ENCODE measurements at regions not wholly inside any gene's neighbourhood (a gene's known extent, or its start where the extent isn't known, plus 50 kb on each side); places are given as distances from the start of the nearest gene placed in this dataset.

DNA sequence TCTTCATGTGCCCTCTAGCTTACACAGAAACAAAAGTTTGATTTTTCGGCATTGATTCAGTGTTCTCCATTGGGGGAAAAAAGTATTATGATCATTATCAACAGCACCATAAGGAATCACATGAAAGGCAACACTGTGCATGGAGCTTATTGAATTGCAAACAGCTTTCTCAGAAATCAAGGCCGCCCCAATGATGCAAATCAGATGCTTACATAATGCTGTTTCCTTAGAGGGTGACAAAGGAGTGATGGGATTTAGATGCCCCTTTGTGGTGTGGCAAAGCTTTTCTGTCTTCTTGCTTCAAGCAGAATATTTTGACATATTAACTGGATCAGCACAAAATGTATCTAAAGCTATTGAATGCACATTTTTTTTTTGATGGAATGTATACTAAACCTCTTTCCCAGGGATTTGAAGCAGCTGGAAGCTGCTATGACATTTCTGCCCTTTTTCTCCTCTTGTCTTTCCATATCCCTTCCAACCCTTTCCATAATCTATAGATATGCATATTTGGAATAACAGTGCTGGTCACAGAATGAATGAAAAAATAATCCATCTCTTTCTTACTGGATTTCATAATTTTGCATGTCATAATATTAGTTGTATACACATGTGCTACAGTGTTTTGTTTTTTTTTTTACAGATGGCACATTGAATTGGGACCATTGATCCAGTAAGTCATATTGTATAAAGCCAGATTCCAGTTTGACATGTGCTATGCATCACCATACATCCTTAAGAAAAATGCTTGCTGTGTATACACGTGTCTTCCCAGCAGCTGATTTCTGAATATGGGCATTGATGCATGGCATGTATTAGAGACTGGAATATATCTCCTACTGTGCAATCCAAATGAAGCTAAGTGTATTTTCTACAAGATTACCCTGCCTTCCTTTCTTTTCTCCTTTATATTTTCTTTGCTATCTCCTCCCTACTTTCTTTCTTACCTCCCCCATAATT is 259.7 kb upstream of the DCN start:
- TF ChIP-seq CTCF (IDR thresholded peaks at IDR 0.05; ENCODE audit: low read depth, low read length, missing input control) (no peak), GABPA (IDR thresholded peaks at IDR 0.05 in 1 of 2, conservative IDR thresholded peaks at IDR 0.05 in 1 of 2) (no peak), RAD21 (IDR thresholded peaks at IDR 0.05) (no peak), TAF1 (conservative IDR thresholded peaks at IDR 0.05) (no peak)

All from liver (tissue), 3 donors.